ENCODE measurements at regions not wholly inside any gene's neighbourhood (a gene's known extent, or its start where the extent isn't known, plus 50 kb on each side); places are given as distances from the start of the nearest gene placed in this dataset.

DNA sequence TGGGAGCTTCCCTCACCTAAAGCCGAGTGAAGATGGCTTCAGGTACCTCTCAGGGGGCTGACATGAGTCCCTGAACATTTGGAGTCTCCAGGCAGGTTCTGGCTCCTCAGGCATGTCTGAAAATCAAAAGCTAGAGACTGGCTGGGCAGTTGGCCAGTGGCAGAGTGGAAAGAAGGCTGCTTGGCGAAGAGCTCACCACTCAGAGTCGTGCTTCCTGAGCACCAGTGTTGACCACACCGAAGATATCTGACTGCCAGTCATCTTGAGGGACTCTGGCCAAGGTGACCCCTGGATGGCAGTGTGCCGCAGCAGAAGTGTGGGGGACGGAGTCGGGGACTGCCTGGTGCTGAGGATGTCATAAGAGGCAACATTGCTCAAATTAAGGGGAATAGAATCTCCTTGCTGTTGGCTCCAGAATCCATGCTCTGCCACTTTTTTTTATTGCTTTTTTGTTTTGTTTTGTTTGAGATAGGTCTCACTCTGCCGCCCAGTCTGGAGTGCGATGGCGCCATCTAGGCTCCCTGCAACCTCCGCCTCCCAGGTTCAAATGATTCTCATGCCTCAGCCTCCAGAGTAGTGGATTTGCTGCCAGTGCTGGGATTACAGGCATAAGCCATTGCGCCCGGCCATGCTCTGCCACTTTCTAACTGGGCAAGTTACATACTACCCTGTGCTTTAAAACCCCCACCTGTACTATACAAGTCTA is 172.5 kb upstream of the GATB start:
- TF ChIP-seq, protein P1, sequence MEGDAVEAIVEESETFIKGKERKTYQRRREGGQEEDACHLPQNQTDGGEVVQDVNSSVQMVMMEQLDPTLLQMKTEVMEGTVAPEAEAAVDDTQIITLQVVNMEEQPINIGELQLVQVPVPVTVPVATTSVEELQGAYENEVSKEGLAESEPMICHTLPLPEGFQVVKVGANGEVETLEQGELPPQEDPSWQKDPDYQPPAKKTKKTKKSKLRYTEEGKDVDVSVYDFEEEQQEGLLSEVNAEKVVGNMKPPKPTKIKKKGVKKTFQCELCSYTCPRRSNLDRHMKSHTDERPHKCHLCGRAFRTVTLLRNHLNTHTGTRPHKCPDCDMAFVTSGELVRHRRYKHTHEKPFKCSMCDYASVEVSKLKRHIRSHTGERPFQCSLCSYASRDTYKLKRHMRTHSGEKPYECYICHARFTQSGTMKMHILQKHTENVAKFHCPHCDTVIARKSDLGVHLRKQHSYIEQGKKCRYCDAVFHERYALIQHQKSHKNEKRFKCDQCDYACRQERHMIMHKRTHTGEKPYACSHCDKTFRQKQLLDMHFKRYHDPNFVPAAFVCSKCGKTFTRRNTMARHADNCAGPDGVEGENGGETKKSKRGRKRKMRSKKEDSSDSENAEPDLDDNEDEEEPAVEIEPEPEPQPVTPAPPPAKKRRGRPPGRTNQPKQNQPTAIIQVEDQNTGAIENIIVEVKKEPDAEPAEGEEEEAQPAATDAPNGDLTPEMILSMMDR (conservative IDR thresholded peaks at IDR 0.05) = no peak; the same call in 1 of the 2 replicates
- no peak for TF ChIP-seq ZFX (IDR thresholded peaks at IDR 0.05)
- H3K27ac ChIP-seq = no peak overlapping the region

DNA sequence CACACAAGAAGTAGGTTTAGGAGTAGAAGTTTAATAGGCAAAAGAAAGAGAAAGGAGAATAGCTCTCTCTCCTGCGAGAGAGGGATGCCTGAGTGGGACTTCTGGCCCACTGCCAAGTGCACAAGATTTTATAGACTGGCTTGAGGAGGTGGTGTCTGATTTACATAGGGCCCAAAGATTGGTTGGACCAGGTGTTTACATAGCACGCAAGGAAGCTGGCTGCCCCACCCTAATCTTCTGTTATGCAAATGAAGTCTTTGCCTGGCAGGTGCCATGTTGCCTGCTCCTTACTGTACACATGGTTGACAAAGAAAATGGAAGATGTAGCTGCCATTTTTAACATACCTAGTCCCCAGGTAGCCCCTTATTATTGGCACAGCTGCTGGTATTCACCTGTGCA is 170.8 kb upstream of the GATB start:
- no peak overlapping the region for H3K27ac ChIP-seq
- no peak for TF ChIP-seq ZFX (IDR thresholded peaks at IDR 0.05)
- TF ChIP-seq, protein P1 (conservative IDR thresholded peaks at IDR 0.05) = no peak

DNA sequence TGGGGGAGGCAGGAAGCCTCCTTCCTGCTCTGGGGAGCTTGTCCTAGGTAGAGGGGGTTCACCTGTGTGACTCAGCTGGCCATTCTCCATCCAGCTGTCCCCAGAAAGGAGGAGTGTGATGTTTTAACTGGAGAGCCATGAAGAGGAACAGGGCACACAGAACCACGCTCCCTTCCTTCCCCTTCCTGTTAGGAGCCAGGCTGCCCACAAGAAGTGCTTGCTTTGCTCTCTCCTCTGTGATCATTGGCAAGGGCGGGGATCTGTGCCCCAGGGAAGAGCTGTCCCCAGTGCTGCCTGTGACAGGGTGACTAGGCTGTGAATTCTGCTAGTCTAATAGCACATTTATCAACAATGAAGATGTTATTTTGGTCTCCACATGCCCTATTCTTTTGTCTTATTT is 169.6 kb upstream of the GATB start:
- TF ChIP-seq, protein P1 (conservative IDR thresholded peaks at IDR 0.05) = no peak
- TF ChIP-seq ZFX (IDR thresholded peaks at IDR 0.05) = no peak
- no peak overlapping the region for H3K27ac ChIP-seq

DNA sequence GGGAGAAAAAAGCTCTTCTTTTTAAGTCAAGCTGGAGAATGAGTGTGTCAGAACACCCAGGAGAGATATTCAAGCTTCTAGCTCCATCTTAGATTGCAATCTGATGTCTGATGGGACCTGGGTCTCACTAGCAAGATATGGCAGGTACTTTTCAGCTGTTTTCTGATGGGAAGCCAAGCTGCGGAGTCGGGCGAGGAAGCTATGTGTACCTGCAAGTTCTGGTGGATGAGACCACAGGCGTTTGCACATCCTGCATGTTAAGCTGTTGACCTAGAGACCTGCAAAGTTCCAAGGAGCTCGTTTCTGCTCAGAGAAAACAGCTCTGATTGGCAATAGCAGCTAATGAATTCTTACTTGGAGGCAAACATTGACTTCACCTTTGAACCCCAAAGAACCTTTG is 167.3 kb upstream of the GATB start:
- no peak for TF ChIP-seq ZFX (IDR thresholded peaks at IDR 0.05)
- TF ChIP-seq, protein P1 (conservative IDR thresholded peaks at IDR 0.05) = no peak
- no peak overlapping the region for H3K27ac ChIP-seq

DNA sequence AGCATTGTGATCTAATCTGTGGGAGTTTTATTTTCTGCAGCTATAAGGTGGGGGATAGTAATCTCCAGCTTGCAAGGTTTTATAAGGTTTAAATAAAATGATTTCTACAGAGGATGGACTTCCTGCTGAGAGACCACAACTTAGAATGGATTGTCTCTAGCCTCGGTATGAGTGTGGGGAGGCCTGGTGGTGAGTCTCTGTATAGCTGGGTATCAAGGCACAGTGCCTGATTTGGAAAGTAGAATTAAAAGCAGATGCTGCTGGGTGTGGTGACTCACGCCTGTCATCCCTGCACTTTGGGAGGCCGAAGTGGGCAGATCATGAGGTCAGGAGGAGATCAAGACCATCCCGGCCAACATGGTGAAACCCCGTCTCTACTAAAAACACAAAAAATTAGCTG is 162.0 kb upstream of the GATB start:
- TF ChIP-seq, protein P1 (conservative IDR thresholded peaks at IDR 0.05) = no peak
- H3K27ac ChIP-seq = no peak overlapping the region

DNA sequence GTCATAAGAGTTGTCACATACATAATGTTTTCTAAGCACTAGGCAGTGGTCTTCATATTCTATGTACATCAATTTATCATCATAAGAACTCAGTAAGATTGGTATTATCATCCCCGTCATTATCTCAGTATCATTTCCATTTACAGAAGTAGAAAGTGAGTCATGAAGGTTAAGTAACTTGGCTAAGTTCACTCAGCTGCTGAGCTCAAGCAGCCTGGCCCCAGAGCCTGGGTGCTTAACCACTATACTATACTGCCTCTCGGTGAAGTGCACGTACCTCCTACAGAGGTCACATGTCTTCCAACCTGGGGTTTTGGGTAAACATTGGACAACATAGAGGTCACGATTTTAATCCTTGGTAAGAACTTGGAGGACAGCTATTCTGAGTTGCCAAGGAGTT is 161.5 kb upstream of the GATB start:
- H3K27ac ChIP-seq = no peak overlapping the region
- no peak for TF ChIP-seq ZFX (IDR thresholded peaks at IDR 0.05)
- TF ChIP-seq, protein P1 (conservative IDR thresholded peaks at IDR 0.05) = no peak

DNA sequence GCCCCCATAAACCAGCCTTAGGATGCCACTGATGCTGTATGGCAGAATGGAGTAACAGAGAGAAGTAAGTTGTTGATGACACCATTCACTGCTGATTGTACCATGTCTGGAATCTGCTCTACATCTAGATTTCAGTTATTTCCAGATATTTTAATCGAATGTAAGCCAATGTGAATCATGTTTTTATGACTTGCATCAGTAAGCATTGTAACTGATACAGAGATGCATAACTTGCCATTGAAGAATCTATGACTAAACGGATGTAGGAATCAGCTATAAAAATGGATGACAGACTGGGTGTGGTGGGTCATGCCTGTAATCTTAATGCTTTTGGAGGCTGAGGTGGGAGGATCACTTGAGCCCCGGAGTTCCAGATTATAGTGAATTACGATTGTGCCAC is 161.0 kb upstream of the GATB start:
- H3K27ac ChIP-seq = no peak overlapping the region
- no peak for TF ChIP-seq ZFX (IDR thresholded peaks at IDR 0.05)
- TF ChIP-seq, protein P1 (conservative IDR thresholded peaks at IDR 0.05) = no peak
